Panc1 (cell line): ENCODE measurements at regions not wholly inside any gene's neighbourhood (a gene's known extent, or its start where the extent isn't known, plus 50 kb on each side); places are given as distances from the start of the nearest gene placed in this dataset.

Experiments used
- ATAC-seq: fragments of 200-7000 bp; cut with Tn5 transposase; 2 replicates; pipeline ENCODE4 v1.9.1; 2020; ENCODE audit warnings: mild to moderate bottlenecking, moderate library complexity
- BruUV-seq: library from RNA; stranded (reverse); fragments of 400-500 nt; replicated peaks from 2 replicates; lab custom pipeline; 2021; lab: Mats Ljungman, UMichigan
- CTCF ChIA-PET: fragments of 300-600 bp; sonication (Branson Sonifier 250); formaldehyde crosslinking; loops from one replicate; lab custom pipeline; 2022; ENCODE audit warnings: antibody characterized with exemption; lab: Charles Lee
- POLR2A ChIA-PET: fragments of 300-600 bp; sonication (Branson Sonifier 250); formaldehyde crosslinking; loops from one replicate; lab custom pipeline; 2022; ENCODE audit warnings: antibody characterized with exemption; lab: Charles Lee
- DNase-seq: peaks from one replicate; pipeline ENCODE4 v3.0.0-alpha.2; 2010; ENCODE audit warnings: low read depth, low spot score
- H3K27ac ChIP-seq: 2 replicates; pipeline ENCODE4 v1.5.1; 2011; ENCODE audit warnings: mild to moderate bottlenecking, low read length, inconsistent platforms
- H3K27me3 ChIP-seq: fragments of 200-500 bp; sonication (Bioruptor generic); 2 replicates; pipeline ENCODE4 v1.6.0; 2014; ENCODE audit warnings: low read length, inconsistent platforms; ENCODE audit not compliant: control insufficient read depth, insufficient read depth
- H3K36me3 ChIP-seq: fragments of 200-500 bp; sonication (Bioruptor generic); 2 replicates; pipeline ENCODE4 v1.5.1; 2014; ENCODE audit warnings: inconsistent platforms, mild to moderate bottlenecking, low read length, moderate library complexity; ENCODE audit not compliant: control insufficient read depth, insufficient read depth
- H3K4me1 ChIP-seq: 2 replicates; pipeline ENCODE4 v1.5.1; 2011; ENCODE audit warnings: inconsistent platforms, mild to moderate bottlenecking, low read length, moderate library complexity; ENCODE audit not compliant: control insufficient read depth, insufficient read depth
- H3K4me3 ChIP-seq, 2 experiments: 2 replicates each; pipeline ENCODE4 v1.5.1; 2011 to 2012; ENCODE audit warnings: low read depth in 2 of 2, low read length in 2 of 2, mild to moderate bottlenecking in 2 of 2, inconsistent platforms in 1 of 2, moderate library complexity in 1 of 2
- H3K9me3 ChIP-seq: fragments of 200-500 bp; sonication (Bioruptor generic); 2 replicates; pipeline ENCODE4 v1.5.1; 2014; ENCODE audit warnings: low read depth, mild to moderate bottlenecking, inconsistent platforms, low read length, moderate library complexity; ENCODE audit not compliant: control insufficient read depth, insufficient read depth
- CTCF ChIP-seq: fragments of 450-650 bp; IDR thresholded peaks from 2 replicates; pipeline ENCODE4 v1.5.1; 2017; ENCODE audit warnings: mild to moderate bottlenecking
- POLR2AphosphoS5 ChIP-seq: IDR thresholded peaks from 2 replicates; pipeline ENCODE4 v1.6.1; 2012; ENCODE audit warnings: mild to moderate bottlenecking, low read depth, low read length, moderate library complexity
- REST ChIP-seq, 2 experiments: IDR thresholded peaks; 2 replicates each; pipeline ENCODE4 v1.6.1; 2011 to 2012; ENCODE audit warnings: low read depth in 2 of 2, control low read depth in 1 of 2, low read length in 1 of 2, mild to moderate bottlenecking in 1 of 2, moderate library complexity in 1 of 2; ENCODE audit not compliant: insufficient read depth in 1 of 2
- SIN3A ChIP-seq: IDR thresholded peaks from 2 replicates; pipeline ENCODE4 v1.6.1; 2012; ENCODE audit warnings: low read depth, mild to moderate bottlenecking, low read length, moderate library complexity, borderline replicate concordance; ENCODE audit not compliant: insufficient read depth
- TCF7L2 ChIP-seq: IDR thresholded peaks from 2 replicates; pipeline ENCODE4 v1.6.1; 2011; ENCODE audit warnings: mild to moderate bottlenecking, low read depth, low read length, inconsistent platforms
- in situ Hi-C: cut with HindIII; loops from 2 replicates; pipeline ENCODE4 v1.10.0; 2016; ENCODE audit warnings: low sequenced_read_pairs, low pct_unique_long_range_greater_than_20kb
- intact Hi-C: fragments of 100-400 bp; cut with micrococcal nuclease; formaldehyde crosslinking; loops from one replicate; pipeline ENCODE4 v1.10.0; 2022; ENCODE audit not compliant: unreplicated experiment

DNA sequence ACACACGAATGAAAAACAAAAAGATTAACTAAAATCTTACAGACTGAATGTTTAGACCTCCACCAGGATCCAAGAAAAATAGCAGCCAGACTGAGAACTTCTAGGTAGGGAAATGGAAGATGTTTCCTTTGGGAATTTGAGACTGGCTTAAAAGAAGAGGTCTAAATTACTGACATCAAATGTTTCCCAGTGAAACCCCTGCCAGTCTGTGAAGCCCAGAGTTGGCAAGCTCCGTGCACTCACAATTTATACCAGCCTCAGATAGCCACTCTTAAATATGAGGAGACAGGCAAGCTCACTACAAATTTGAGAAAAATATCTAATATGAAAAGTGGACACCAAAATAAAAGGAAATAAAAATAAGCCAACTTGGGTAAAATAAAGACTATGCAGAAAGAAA, 700.5 kb upstream of the ZNF385D start:
- intact Hi-C loops = no loop called here
- POLR2A ChIA-PET = no interaction called here

DNA sequence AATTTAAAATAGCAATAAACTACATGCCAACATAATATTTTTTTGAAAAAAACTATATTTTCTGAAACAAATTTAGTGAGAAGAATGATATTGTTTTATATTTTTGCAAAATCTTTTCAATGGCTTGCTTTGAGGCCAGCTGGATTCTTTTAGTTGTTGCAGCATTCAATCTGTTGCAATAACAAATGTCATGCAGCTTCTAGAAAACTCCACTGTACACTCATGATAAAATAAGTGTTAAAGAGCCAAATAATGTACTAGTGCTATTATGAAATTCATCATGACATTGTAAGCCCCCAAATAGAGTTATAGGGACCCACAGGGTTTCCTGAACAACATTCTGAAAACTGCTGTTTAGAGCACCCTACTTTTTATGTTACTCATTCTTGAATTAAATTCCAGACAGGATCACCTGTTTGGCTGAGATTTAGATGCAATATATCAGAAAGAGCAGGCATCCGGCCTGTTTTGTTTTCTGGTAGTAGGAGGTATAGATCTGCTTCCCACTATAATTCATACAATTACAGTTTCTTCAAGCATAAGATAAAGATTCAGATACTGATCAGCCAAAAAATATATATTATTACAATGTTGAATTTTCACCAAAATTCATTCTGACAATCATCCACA, 703.0 kb upstream of the ZNF385D start:
- no peaks in the 10 kb centered on the region for H3K4me1 ChIP-seq
- TF ChIP-seq CTCF = no peak
- intact Hi-C loops = no loop called here
- POLR2A ChIA-PET = no interaction called here
- no peaks in the 10 kb centered on the region for H3K9me3 ChIP-seq
- H3K36me3 ChIP-seq = no peaks in the 10 kb centered on the region
- no peak overlapping the region for H3K27ac ChIP-seq
- H3K27me3 ChIP-seq = no peaks in the 10 kb centered on the region
- no TSS peak for BruUV-seq
- in situ Hi-C loops = no loop called here
- DNase-seq = no peak
- CTCF ChIA-PET = no interaction called here
- ATAC-seq = no peak
- H3K4me3 ChIP-seq = no peak overlapping the region

More for the DNA sequence above, 700.5 kb upstream of the ZNF385D start:
- no peak for DNase-seq
- in situ Hi-C loops = no loop called here
- no peak for TF ChIP-seq REST (IDR thresholded peaks at IDR 0.05; ENCODE audit: insufficient read depth in 1 of 2, low read depth in 2 of 2, low read length in 1 of 2)
- TF ChIP-seq CTCF = no peak
- no peak for TF ChIP-seq SIN3A
- TF ChIP-seq TCF7L2 = no peak
- TF ChIP-seq POLR2AphosphoS5 = no peak
- BruUV-seq = no TSS peak
- Histone ChIP-seq H3K4me3 (no peak overlapping the region), H3K4me1 (no peaks in the 10 kb centered on the region), H3K27ac (no peak overlapping the region), H3K27me3 (no peaks in the 10 kb centered on the region), H3K9me3 (no peaks in the 10 kb centered on the region), H3K36me3 (no peaks in the 10 kb centered on the region)
- ATAC-seq = no peak
- CTCF ChIA-PET = no interaction called here
